Body of pancreas (tissue), 4 donors: ENCODE measurements at regions not wholly inside any gene's neighbourhood (a gene's known extent, or its start where the extent isn't known, plus 50 kb on each side); places are given as distances from the start of the nearest gene placed in this dataset.

Source experiments
- ATAC-seq: fragments of 150-250 bp; one replicate; pipeline ENCODE4 v1.9.1; 2016
- DNase-seq, 4 donors: peaks; one replicate each; pipeline ENCODE4 v3.0.0-alpha.2; 2019
- H3K27ac ChIP-seq, 4 donors: fragments of 200-600 bp; sonication (generic); 1 replicate in 3 of 4; 2 replicates in 1 of 4; pipeline versions ENCODE4 v1.5.1 to v1.6.1; 2016 to 2019; ENCODE audit warnings: mild to moderate bottlenecking in 1 of 4, mixed read lengths in 1 of 4, moderate library complexity in 1 of 4
- H3K27me3 ChIP-seq, 2 donors: fragments of 200-600 bp; sonication (generic); one replicate each; pipeline ENCODE4 v1.6.0; 2016; ENCODE audit warnings: mild to moderate bottlenecking in 1 of 2
- H3K36me3 ChIP-seq, 2 donors: fragments of 200-600 bp; sonication (generic); replicated peaks in 1 of 2; 2 replicates each; pipeline ENCODE4 v1.5.1; 2016; ENCODE audit warnings: low read depth in 2 of 2; ENCODE audit not compliant: insufficient read depth in 1 of 2
- H3K4me1 ChIP-seq: fragments of 200-600 bp; sonication (generic); one replicate; pipeline ENCODE4 v1.6.0; 2016
- H3K4me3 ChIP-seq, 2 donors: fragments of 200-600 bp; sonication (generic); 1 replicate in 1 of 2; 2 replicates in 1 of 2; pipeline ENCODE4 v1.5.1; 2016 to 2019
- H3K9me3 ChIP-seq, 3 donors: fragments of 200-600 bp; sonication (generic); 1 replicate in 2 of 3; 2 replicates in 1 of 3; pipeline ENCODE4 v1.5.1; 2016
- CTCF ChIP-seq, 7 experiments: fragments of 450-650 bp in 4 of 7; fragments of 200-600 bp in 3 of 7; sonication (generic) in 3 of 7; IDR thresholded peaks; one replicate each; pipeline ENCODE4 v1.5.1; 2016 to 2019; ENCODE audit warnings: antibody characterized with exemption in 7 of 7
- POLR2A ChIP-seq, 3 donors: fragments of 450-650 bp; IDR thresholded peaks; one replicate each; pipeline ENCODE4 v1.6.1; 2016; ENCODE audit warnings: antibody characterized with exemption in 3 of 3, mild to moderate bottlenecking in 2 of 3
- WGBS, 2 donors: methylation state at CpG; one replicate each; pipeline ENCODE4 v1.1.5; 2017; 5-methylcytosine and 5-hydroxymethylcytosine counted together
- intact Hi-C: fragments of 100-400 bp; cut with DNase I; formaldehyde crosslinking; loops from one replicate; pipeline ENCODE4 v1.15.1; 2023

DNA sequence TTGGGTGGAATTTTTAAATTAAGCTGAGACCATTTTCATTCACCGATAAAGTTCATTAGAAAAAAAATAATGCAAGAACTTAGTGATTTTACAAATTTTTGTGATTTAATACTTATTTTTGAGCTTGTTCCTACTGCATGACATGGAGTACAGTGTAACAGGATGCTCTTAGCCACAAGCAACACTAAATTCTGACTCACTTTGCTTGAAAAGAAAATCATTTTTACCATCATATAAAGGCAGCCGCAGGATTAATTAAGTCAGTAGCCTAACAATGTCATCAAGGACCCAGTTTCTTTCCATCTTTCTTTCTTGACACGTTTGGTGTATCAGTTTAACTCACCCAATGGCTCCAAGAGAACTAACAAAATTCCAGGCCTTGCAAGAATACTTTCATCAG is 540.3 kb upstream of the LUZP2 start:
- H3K4me3 ChIP-seq = no peak overlapping the region
- H3K27me3 ChIP-seq = no peaks in the 10 kb centered on the region
- no peak for ATAC-seq
- H3K9me3 ChIP-seq = no peaks in the 10 kb centered on the region
- no peak for TF ChIP-seq POLR2A (IDR thresholded peaks at IDR 0.05)
- TF ChIP-seq CTCF (IDR thresholded peaks at IDR 0.05) = no peak
- intact Hi-C loops = no loop called here
- H3K27ac ChIP-seq = no peak overlapping the region
- WGBS, 2 donors = 74 to 78% methylated on average over 3 of the region's 3 CpGs
- H3K36me3 ChIP-seq = no peaks in the 10 kb centered on the region
- DNase-seq = no peak
- no peaks in the 10 kb centered on the region for H3K4me1 ChIP-seq

DNA sequence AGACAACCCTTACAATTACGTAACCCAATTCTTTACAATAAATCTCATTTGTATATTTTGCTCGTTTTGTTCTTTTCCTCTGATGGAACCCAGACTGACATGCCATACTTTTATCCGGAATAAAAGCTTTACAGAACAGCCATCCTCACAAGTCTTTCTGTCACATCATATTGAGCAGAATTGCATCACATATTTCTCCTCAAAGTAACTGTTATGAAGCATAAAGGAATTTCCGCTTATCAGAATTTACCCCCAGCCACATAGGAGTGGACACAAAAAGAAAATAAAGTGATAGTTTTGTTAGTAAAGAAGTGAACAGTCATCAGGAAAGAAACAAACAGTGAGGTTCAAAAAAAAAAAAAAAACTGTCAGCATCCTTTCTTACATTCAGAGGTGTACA is 539.5 kb upstream of the LUZP2 start:
- DNase-seq (no peak), ATAC-seq (no peak)
- intact Hi-C loops = no loop called here
- no peak for TF ChIP-seq POLR2A (IDR thresholded peaks at IDR 0.05)
- no peak for TF ChIP-seq CTCF (IDR thresholded peaks at IDR 0.05)
- no peaks in the 10 kb centered on the region for H3K9me3 ChIP-seq
- no peaks in the 10 kb centered on the region for H3K4me1 ChIP-seq
- H3K27ac ChIP-seq = no peak overlapping the region
- 75 to 79% methylated on average over 4 of the region's 4 CpGs for WGBS, 2 donors
- H3K36me3 ChIP-seq = no peaks in the 10 kb centered on the region
- H3K4me3 ChIP-seq = no peak overlapping the region
- no peaks in the 10 kb centered on the region for H3K27me3 ChIP-seq

GRCh38 chr11:23959462-23959861 is 537.4 kb upstream of the LUZP2 start:
- H3K27me3 ChIP-seq = no peaks in the 10 kb centered on the region
- intact Hi-C loops = no loop called here
- DNase-seq = no peak
- H3K4me1 ChIP-seq = no peaks in the 10 kb centered on the region
- TF ChIP-seq POLR2A (IDR thresholded peaks at IDR 0.05) (no peak), CTCF (IDR thresholded peaks at IDR 0.05) (no peak)
- ATAC-seq = no peak
- H3K27ac ChIP-seq = no peak overlapping the region
- no peaks in the 10 kb centered on the region for H3K36me3 ChIP-seq
- H3K4me3 ChIP-seq = no peak overlapping the region
- 55 to 68% methylated on average over 3 of the region's 3 CpGs for WGBS, 2 donors
- no peaks in the 10 kb centered on the region for H3K9me3 ChIP-seq

DNA sequence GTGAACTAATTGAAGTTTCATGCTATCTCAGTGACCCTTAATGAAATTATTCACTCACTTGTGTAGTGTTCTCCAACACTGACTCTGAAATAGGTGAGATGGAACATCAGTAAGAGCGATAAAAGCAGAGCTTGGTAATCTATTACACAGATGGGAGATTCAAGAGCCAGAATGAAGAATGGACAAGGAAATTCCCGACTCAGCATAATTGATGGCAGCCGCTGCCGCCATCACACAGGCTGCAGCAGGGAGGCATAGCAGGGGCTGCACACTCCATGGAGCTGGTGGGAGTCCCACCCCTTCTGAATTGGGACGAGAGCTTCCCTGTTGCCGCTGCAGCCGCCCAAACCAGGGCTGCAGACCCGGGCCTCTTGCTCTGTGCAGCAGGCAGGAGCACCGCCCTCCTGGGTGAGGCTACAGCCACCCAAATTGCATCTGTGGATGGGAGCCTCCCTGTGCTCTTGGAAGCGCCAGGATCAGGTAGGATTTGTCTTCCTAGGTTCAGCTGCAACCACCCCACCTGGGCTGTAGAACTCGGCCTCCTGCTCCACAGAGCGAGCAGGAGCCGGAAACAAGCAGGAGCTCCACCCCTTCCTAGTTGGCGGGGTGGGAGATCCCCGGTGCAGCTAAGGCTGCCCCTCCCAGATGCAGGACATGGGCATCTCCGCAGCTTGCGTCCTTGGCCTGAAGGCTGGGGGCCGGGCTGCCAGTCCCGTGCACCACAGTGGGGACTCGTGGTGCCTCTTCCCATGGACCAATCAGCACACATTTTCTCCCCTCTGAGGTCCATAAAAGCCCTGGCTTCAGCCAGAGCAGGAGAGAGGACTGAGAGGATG is 535.1 kb upstream of the LUZP2 start:
- WGBS, 2 donors = 79 to 87% methylated on average over 9 to 20 of the region's 20 CpGs
- H3K36me3 ChIP-seq = no peaks in the 10 kb centered on the region
- ATAC-seq (no peak), DNase-seq (no peak)
- no peak overlapping the region for H3K27ac ChIP-seq
- H3K4me3 ChIP-seq = no peak overlapping the region
- no peaks in the 10 kb centered on the region for H3K27me3 ChIP-seq
- H3K9me3 ChIP-seq = no peaks in the 10 kb centered on the region
- no peak for TF ChIP-seq POLR2A (IDR thresholded peaks at IDR 0.05)
- no peak for TF ChIP-seq CTCF (IDR thresholded peaks at IDR 0.05)
- no peaks in the 10 kb centered on the region for H3K4me1 ChIP-seq
- intact Hi-C loops = no loop called here

DNA sequence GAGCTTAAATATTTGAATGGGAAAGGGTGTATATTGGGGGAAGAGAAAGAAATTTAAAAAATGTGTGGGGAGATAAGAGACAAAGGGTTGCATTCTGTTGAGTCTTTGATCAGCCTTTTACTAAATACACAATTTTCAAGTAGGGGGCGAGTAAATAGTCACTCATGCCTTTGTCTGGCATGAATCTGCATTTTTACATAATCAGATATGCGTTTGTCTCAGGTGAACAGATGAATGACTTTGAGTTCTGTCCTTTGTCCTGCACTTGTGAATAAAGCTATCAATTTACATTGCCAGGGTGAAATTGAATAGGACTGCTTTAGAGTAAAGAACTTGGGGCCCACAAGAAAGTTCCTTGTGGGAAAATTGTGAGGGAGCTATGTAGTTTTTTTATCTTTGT is 523.6 kb upstream of the LUZP2 start:
- Histone ChIP-seq H3K9me3 (no peaks in the 10 kb centered on the region), H3K36me3 (no peaks in the 10 kb centered on the region), H3K4me3 (no peak overlapping the region), H3K27me3 (no peaks in the 10 kb centered on the region), H3K4me1 (no peaks in the 10 kb centered on the region), H3K27ac (no peak overlapping the region)
- no peak for DNase-seq
- 22 to 33% methylated on average over 2 of the region's 2 CpGs for WGBS, 2 donors
- intact Hi-C loops = no loop called here
- TF ChIP-seq POLR2A (IDR thresholded peaks at IDR 0.05) (no peak), CTCF (IDR thresholded peaks at IDR 0.05) (no peak)
- ATAC-seq = no peak
